Hematopoietic multipotent progenitor cell treated with erythropoietin and hydrocortisone succinate and interleukin-3 and kit ligand, for 15 days (in vitro differentiated cells): ENCODE measurements at regions not wholly inside any gene's neighbourhood (a gene's known extent, or its start where the extent isn't known, plus 50 kb on each side); places are given as distances from the start of the nearest gene placed in this dataset.
"Not testable (repeated sequence)": the region's sequence is repeated elsewhere in the genome, so short reads cannot be mapped to it uniquely, and the experiment has no call there.

Experiments used
- DNase-seq: peaks from one replicate; pipeline ENCODE4 v3.0.0-alpha.2; 2015; ENCODE audit warnings: low spot score

DNA sequence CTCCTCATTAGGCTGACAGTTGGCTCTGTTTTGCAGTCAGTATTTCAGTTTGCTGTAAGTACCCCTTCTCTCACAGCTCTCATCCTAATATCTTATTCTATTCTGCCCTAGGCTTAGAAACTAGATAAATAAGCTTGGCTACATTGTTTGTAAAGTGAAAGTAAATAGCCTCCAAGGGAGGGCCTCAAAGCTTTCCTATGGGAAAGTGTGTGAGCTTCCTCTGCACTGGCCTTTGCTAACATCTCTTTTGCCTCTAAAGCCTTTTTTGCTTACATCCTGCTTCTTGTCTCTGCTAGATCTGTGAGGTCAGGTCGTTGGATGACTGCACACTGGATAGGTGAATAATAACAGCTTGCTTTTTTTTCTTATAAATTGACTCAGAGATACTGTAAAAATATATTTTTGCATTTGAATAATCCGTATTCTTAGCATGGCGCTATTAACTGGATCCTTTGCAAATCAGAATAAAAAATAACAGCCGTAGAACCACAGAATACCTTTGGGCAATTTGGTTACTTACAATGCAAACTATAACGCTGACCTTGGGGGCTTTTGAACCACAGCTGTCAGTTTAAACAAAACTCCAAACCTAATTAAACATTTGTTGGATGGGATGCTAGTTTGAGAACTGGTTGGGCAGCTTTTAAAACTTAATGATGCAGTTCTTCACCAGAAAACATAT, 55.1 kb downstream of the TTC6 start:
- no peak for DNase-seq

- DNase-seq = no peak
Observed at GRCh38 chr14:37652042-37652441, 56.6 kb downstream of the TTC6 start.

GRCh38 chr14:37655418-37655817, 60.0 kb downstream of the TTC6 start:
- no peak for DNase-seq

GRCh38 chr14:37658156-37658555, 62.7 kb downstream of the TTC6 start:
- DNase-seq = no peak

GRCh38 chr14:37663498-37663897, 68.1 kb downstream of the TTC6 start:
- no peak for DNase-seq

DNA sequence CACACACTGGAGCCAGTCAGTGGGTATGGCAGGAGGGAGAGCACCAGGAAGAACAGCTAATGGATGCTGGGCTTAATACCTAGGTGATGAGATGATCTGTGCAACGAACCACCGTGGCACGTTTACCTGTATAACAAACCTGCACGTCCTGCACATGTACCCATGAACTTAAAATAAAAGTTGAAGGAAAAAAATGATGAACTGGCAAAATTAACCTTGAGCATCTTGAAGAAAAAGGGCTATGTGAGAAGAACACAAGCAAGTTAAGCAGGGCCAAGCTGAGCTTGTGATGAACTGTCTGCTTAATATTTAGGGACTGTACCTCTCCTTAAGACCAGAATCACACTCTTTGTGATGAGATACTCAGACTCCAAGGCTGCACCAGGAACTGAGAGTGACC, 70.0 kb downstream of the TTC6 start:
- DNase-seq = no peak

DNA sequence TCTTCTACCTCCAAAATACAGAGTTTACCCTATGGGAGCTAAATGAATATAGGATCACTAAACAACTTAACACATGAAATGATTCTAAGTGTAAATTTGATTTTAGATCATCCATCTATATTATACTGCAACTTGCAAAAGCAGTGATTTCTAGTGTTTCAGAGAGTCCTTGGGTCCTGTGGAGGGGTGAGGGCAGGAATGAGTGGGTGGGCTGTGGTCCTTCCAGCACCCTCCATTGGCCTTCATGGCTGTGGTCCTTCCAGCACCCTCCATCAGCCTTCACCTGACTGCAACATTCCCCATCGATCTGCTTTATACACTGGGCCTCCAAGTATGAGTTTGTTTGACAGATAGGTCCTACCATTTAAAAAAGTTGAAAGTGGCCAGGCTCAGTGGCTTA, 70.5 kb downstream of the TTC6 start:
- DNase-seq = no peak

- DNase-seq = no peak
Observed at GRCh38 chr14:37668646-37669045, 73.2 kb downstream of the TTC6 start.

- DNase-seq = no peak
Observed at GRCh38 chr14:37669242-37669641, 73.8 kb downstream of the TTC6 start.

DNA sequence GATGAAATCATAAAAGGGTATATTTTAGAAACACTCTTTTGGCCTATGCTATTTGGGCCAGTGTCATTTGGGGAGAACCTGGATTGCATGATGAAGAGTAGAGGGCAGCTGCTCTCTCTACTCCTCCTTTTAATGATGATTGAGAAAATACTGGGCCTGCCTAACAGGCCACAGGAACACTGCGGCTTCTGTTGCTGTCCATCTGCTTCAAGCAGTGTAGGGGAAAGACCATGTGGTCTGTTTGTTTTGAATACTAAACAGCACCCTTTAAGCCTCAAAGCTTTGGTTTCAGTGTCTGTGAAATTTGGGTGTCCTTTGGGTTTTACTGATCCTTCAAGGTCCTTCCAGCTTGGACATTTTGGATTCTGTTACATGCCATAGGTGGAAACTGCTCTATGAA, 78.0 kb downstream of the TTC6 start:
- no peak for DNase-seq

GRCh38 chr14:37678916-37679315, 83.5 kb downstream of the TTC6 start:
- DNase-seq = no peak

DNA sequence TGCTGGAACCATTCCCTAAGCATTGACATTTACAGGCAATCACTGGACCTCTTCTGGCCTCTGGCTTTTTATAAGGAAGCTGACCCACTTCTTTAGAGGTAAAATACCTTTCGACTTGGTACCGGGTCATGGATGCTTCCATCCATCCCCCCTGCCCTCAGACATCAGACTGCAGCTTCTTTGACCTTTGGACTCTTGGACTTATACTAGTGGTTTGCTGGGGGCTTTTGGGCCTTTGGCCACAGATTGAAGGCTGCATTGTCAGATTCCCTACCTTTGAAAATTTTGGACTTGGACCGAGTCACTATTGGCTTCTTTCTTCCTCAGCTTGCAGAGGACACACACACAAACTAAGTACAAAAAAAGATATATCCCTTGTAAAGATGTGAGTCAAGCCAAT, 86.1 kb downstream of the TTC6 start:
- no peak for DNase-seq

DNA sequence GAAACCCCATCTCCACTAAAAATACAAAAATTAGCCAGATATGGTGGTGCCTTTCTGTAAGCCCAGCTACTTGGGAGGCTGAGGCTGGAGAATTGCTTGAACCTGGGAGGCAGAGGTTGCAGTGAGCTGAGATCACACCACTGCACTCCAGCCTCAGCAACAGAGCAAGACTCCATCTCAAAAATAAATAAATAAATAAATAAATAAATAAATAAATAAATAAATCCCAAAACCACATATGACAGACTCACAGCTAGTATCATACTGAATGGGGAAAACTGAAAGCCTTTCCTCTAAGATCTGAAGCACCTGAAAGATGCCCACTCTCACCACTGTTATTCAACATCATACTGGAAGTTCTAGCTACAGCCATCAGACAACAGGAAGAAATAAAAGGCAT, 97.3 kb downstream of the TTC6 start:
- not testable (repeated sequence) for DNase-seq

DNA sequence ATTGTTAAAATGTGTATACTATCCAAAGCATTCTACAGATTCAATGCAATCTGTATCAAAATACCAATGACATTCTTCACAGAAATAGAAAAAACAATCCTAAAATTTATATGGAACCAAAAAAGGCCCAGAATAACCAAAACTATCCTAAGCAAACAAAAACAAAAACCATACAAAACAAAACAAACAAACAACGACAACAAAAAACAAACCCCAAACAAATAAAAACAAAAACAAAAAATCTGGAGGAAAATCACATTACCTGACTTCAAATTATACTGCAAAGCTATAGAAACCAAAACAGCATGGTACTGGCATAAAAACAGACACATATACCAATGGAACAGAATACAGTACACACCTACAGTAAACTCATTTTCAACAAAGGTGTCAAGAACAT, 98.0 kb downstream of the TTC6 start:
- not testable (repeated sequence) for DNase-seq

- no peak for DNase-seq
Observed at GRCh38 chr14:37695866-37696265, 100.4 kb downstream of the TTC6 start.

- no peak for DNase-seq
Observed at GRCh38 chr14:37697489-37698121, 102.2 kb downstream of the TTC6 start.

GRCh38 chr14:37698840-37699777, 103.7 kb downstream of the TTC6 start:
- no peak for DNase-seq

DNA sequence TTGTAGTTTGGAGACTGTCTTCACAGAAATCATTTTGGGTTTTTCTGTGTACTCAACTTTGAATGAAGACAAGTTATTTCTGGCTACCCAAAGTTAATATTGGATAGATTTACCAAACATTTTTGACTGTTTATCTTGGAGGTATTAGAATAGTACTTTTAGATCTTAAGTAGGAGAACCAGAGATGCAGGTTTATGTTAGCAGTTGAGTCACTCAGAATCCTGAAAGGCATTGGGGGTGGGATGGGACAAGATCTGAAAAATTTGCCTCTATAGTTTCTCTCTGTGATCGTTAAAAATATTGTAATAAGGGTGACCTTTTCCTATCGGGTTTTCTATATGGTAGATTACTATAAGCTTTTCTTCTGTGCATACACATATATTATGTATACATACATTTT, 112.3 kb downstream of the TTC6 start:
- DNase-seq = no peak

GRCh38 chr14:37708481-37708880, 113.1 kb downstream of the TTC6 start:
- no peak for DNase-seq

GRCh38 chr14:37709419-37710195, 114.2 kb downstream of the TTC6 start:
- no peak for DNase-seq

GRCh38 chr14:37711356-37711830, 116.0 kb downstream of the TTC6 start:
- no peak for DNase-seq
